ENCODE measurements at regions not wholly inside any gene's neighbourhood (a gene's known extent, or its start where the extent isn't known, plus 50 kb on each side); places are given as distances from the start of the nearest gene placed in this dataset.

DNA sequence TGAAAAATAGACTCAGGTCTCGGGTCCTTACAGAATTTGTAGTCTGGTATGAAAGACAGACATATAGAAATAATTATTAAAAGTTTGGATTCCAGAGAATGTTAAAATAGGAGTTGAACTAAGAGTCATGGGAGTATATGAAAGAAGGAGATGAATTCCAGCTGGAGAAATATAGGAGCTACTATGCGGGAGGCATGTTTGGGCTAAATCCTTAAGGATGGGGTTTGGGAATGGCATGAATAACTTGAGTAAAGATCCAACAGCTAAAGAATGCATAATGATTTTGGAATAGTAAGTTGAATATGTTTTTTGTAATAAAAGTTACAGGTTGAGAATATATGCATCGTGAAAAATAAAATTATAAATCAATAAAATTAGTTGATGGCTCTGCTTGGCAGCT lies 129.4 kb upstream of the SLC5A12 start:
- H3K4me3 ChIP-seq = no peak overlapping the region
- no peaks in the 10 kb centered on the region for H3K4me1 ChIP-seq
- H3K27me3 ChIP-seq = no peaks in the 10 kb centered on the region
- TF ChIP-seq POLR2A (IDR thresholded peaks at IDR 0.05) (no peak), POLR2AphosphoS5 (IDR thresholded peaks at IDR 0.05) (no peak)
- TF ChIP-seq, protein P1, sequence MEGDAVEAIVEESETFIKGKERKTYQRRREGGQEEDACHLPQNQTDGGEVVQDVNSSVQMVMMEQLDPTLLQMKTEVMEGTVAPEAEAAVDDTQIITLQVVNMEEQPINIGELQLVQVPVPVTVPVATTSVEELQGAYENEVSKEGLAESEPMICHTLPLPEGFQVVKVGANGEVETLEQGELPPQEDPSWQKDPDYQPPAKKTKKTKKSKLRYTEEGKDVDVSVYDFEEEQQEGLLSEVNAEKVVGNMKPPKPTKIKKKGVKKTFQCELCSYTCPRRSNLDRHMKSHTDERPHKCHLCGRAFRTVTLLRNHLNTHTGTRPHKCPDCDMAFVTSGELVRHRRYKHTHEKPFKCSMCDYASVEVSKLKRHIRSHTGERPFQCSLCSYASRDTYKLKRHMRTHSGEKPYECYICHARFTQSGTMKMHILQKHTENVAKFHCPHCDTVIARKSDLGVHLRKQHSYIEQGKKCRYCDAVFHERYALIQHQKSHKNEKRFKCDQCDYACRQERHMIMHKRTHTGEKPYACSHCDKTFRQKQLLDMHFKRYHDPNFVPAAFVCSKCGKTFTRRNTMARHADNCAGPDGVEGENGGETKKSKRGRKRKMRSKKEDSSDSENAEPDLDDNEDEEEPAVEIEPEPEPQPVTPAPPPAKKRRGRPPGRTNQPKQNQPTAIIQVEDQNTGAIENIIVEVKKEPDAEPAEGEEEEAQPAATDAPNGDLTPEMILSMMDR (IDR thresholded peaks at IDR 0.05) = no peak
- no peaks in the 10 kb centered on the region for H3K9me3 ChIP-seq
- H3K27ac ChIP-seq = no peak overlapping the region
- DNase-seq (ENCODE audit: low spot score in 2 of 2) = no peak
- intact Hi-C loops (cut with DNase I; ENCODE audit: low total_unique reads) = no loop called here
- no peaks in the 10 kb centered on the region for H3K36me3 ChIP-seq

DNA sequence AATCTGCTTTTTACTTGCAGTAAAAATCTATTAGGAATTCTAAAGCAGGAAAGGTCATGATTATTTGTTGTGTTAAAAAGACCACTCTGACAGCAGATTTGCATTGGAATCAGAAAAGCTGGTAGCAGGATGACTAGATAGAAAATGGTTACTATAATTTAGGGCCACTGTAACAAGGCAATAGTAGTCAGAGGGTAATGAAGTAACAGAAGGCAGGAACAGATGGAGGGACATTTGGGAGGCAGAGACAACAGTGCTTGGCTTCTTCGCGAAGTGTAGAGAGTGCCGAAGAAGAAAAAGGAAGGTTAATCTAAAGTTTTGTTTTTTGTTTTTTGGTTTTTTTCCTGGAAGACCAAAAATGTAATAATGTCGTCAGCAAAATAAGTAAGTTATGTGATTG lies 129.8 kb upstream of the SLC5A12 start:
- H3K4me3 ChIP-seq = no peak overlapping the region
- intact Hi-C loops (cut with DNase I; ENCODE audit: low total_unique reads) = no loop called here
- H3K36me3 ChIP-seq = no peaks in the 10 kb centered on the region
- TF ChIP-seq POLR2AphosphoS5 (IDR thresholded peaks at IDR 0.05) = no peak
- TF ChIP-seq, protein P1 (IDR thresholded peaks at IDR 0.05) = no peak
- TF ChIP-seq POLR2A (IDR thresholded peaks at IDR 0.05) = no peak
- H3K27me3 ChIP-seq = no peaks in the 10 kb centered on the region
- H3K27ac ChIP-seq = no peak overlapping the region
- H3K4me1 ChIP-seq = no peaks in the 10 kb centered on the region
- no peak for DNase-seq (ENCODE audit: low spot score in 2 of 2)
- H3K9me3 ChIP-seq = no peaks in the 10 kb centered on the region

DNA sequence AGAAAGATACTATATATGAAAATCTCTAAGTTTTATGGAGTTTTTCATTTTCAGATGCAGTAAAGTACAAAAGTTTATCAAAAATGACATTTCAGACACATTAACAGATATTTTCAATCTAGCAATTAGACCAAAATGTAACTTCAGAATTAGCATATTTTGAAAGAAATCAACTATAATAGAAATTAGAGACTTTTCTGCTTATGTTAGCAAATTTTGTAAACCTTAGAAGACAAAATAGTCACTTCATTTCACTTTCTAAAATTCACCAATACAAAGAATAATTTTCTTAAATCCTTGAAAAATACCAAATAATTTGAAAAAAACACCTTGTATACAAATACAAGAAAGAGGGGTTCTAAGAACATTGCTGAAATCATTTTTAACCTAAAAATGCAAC lies 135.8 kb upstream of the FIBIN start:
- Histone ChIP-seq H3K36me3 (no peaks in the 10 kb centered on the region), H3K27ac (no peak overlapping the region), H3K4me3 (no peak overlapping the region), H3K4me1 (no peaks in the 10 kb centered on the region), H3K27me3 (no peaks in the 10 kb centered on the region), H3K9me3 (no peaks in the 10 kb centered on the region)
- TF ChIP-seq POLR2A (IDR thresholded peaks at IDR 0.05) = no peak
- no peak for TF ChIP-seq POLR2AphosphoS5 (IDR thresholded peaks at IDR 0.05)
- TF ChIP-seq, protein P1 (IDR thresholded peaks at IDR 0.05) = no peak
- intact Hi-C loops (cut with DNase I; ENCODE audit: low total_unique reads) = no loop called here
- no peak for DNase-seq (ENCODE audit: low spot score in 2 of 2)

DNA sequence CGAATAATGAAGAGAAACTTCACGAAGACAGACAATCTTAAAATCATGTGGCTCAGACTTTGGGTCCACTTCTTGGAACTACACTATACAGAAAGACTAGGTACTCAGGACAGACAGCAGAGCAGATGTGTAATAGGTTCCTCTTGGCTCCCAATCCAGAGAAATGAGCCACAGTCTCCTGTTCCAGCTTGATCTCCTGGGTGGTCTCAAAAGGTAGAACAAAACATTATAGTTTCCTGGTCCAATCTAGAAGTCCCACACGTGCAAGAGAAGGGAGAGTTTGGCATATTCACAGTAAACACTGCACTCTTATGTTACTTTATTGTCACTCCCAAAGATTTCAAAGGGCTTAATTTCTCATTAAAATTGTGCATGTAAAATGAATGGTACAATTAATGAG lies 134.5 kb upstream of the FIBIN start:
- Histone ChIP-seq H3K4me3 (no peak overlapping the region), H3K9me3 (no peaks in the 10 kb centered on the region), H3K4me1 (no peaks in the 10 kb centered on the region), H3K36me3 (no peaks in the 10 kb centered on the region), H3K27ac (no peak overlapping the region), H3K27me3 (no peaks in the 10 kb centered on the region)
- TF ChIP-seq, protein P1 (IDR thresholded peaks at IDR 0.05) = no peak
- no peak for TF ChIP-seq POLR2AphosphoS5 (IDR thresholded peaks at IDR 0.05)
- no peak for TF ChIP-seq POLR2A (IDR thresholded peaks at IDR 0.05)
- intact Hi-C loops (cut with DNase I; ENCODE audit: low total_unique reads) = no loop called here
- no peak for DNase-seq (ENCODE audit: low spot score in 2 of 2)

DNA sequence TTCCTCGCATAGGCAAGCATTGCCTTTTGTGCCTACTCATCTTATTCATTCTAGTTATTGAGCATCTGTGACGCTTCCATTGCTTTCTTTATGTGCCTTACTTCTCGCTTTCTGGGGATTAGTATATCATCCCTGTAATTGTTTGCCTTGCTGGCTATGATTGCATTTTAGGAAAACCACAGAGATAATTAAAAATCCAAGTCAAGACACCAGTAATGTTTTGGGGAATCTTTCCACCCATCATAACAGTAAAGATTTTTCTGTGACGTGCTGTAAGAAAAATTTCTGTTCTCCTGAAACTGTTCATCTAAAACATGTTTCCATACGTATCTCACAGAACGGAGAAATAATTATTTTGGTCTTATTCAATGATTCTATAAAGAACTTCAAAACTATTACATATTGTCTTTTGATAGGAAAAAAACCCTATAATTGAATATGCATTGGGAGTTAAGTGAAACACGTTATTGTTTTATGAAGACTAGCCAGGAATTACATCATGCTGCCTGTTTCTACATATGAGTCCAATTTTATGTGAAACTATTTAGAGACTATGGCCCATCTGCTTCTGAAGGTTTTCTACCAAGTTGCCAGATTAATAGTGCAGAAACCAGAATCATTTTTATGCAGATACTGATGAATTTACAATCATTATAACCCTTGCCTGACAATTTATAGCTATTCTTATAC lies 133.7 kb upstream of the FIBIN start:
- Histone ChIP-seq H3K9me3 (no peaks in the 10 kb centered on the region), H3K36me3 (no peaks in the 10 kb centered on the region), H3K4me3 (no peak overlapping the region), H3K27ac (no peak overlapping the region), H3K4me1 (no peaks in the 10 kb centered on the region), H3K27me3 (no peaks in the 10 kb centered on the region)
- no peak for DNase-seq (ENCODE audit: low spot score in 2 of 2)
- intact Hi-C loops (cut with DNase I; ENCODE audit: low total_unique reads) = no loop called here
- TF ChIP-seq, protein P1 (IDR thresholded peaks at IDR 0.05) = no peak
- TF ChIP-seq POLR2AphosphoS5 (IDR thresholded peaks at IDR 0.05) = no peak
- TF ChIP-seq POLR2A (IDR thresholded peaks at IDR 0.05) = no peak

Data from breast epithelium (tissue), 4 donors.